SK-N-SH (cell line): ENCODE measurements at regions not wholly inside any gene's neighbourhood (a gene's known extent, or its start where the extent isn't known, plus 50 kb on each side); places are given as distances from the start of the nearest gene placed in this dataset.

Source experiments
- CTCF ChIA-PET: fragments of 300-600, 350-600 bp; formaldehyde crosslinking; extraction: SDS; loops from one replicate; lab custom pipeline; 2021; lab: Yijun Ruan, JAX
- POLR2A ChIA-PET: fragments of 350-600 bp; sonication (Branson Sonifier 250); formaldehyde crosslinking; extraction: SDS; loops from one replicate; lab custom pipeline; 2020; ENCODE audit warnings: antibody characterized with exemption, inconsistent platforms; lab: Yijun Ruan, JAX
- DNase-seq: peaks from one replicate; pipeline ENCODE4 v3.0.0; 2012
- H2AFZ ChIP-seq: fragments of 200-600 bp; sonication (generic); 2 replicates; pipeline ENCODE4 v1.8.1; 2016; ENCODE audit warnings: antibody characterized with exemption, mild to moderate bottlenecking, low read depth
- H3F3A ChIP-seq: fragments of 200-600 bp; sonication (generic); replicated peaks from 2 replicates; pipeline ENCODE3; 2016; ENCODE audit warnings: antibody characterized with exemption, mild to moderate bottlenecking; ENCODE audit not compliant: insufficient read depth
- H3K27ac ChIP-seq, 2 experiments: fragments of 200-500 bp in 1 of 2; fragments of 200-600 bp in 1 of 2; sonication (Bioruptor generic) in 1 of 2; sonication (generic), shearing (Covaris generic) in 1 of 2; 2 replicates each; pipeline versions ENCODE4 v1.5.1 to v1.6.1; 2014 to 2016; ENCODE audit warnings: low read depth in 2 of 2, inconsistent platforms in 1 of 2, low read length in 1 of 2, mild to moderate bottlenecking in 1 of 2, mixed read lengths in 1 of 2
- H3K27me3 ChIP-seq: fragments of 200-600 bp; sonication (generic), shearing (Covaris generic); 2 replicates; pipeline ENCODE4 v1.6.1; 2016; ENCODE audit warnings: mixed run types; ENCODE audit not compliant: insufficient read depth
- H3K36me3 ChIP-seq, 2 experiments: fragments of 200-500 bp in 1 of 2; fragments of 200-600 bp in 1 of 2; sonication (Bioruptor generic) in 1 of 2; sonication (generic) in 1 of 2; replicated peaks in 1 of 2; 2 replicates each; pipeline versions ENCODE3 to v1.5.1; 2014 to 2016; ENCODE audit warnings: low read length in 1 of 2, mild to moderate bottlenecking in 1 of 2; ENCODE audit not compliant: insufficient read depth in 2 of 2, control insufficient read depth in 1 of 2
- H3K4me1 ChIP-seq, 2 experiments: fragments of 200-500 bp in 1 of 2; fragments of 200-600 bp in 1 of 2; sonication (Bioruptor generic) in 1 of 2; sonication (generic), shearing (Covaris generic) in 1 of 2; 2 replicates each; pipeline versions ENCODE4 v1.5.1 to v1.6.1; 2014 to 2016; ENCODE audit warnings: low read depth in 1 of 2, low read length in 1 of 2, mixed run types in 1 of 2; ENCODE audit not compliant: insufficient read depth in 2 of 2, control insufficient read depth in 1 of 2
- H3K4me2 ChIP-seq: fragments of 200-600 bp; sonication (generic), shearing (Covaris generic); 2 replicates; pipeline ENCODE4 v1.6.1; 2017; ENCODE audit warnings: mixed run types
- H3K4me3 ChIP-seq, 2 experiments: fragments of 200-500 bp in 1 of 2; fragments of 200-600 bp in 1 of 2; sonication (Bioruptor generic) in 1 of 2; sonication (generic), shearing (Covaris generic) in 1 of 2; 2 replicates each; pipeline versions ENCODE4 v1.5.1 to v1.8.1; 2014 to 2016; ENCODE audit warnings: low read depth in 2 of 2, inconsistent platforms in 1 of 2, low read length in 1 of 2, mild to moderate bottlenecking in 1 of 2, mixed read lengths in 1 of 2, moderate library complexity in 1 of 2
- H3K79me2 ChIP-seq: fragments of 200-600 bp; sonication (generic); 2 replicates; pipeline ENCODE4 v1.8.1; 2017; ENCODE audit warnings: mild to moderate bottlenecking; ENCODE audit not compliant: insufficient read depth
- H3K9ac ChIP-seq: fragments of 200-600 bp; sonication (generic); 2 replicates; pipeline ENCODE4 v1.6.1; 2017; ENCODE audit warnings: mixed run types
- H3K9me2 ChIP-seq: fragments of 200-600 bp; sonication (generic); 2 replicates; pipeline ENCODE4 v1.6.1; 2017; ENCODE audit warnings: mixed run types
- H3K9me3 ChIP-seq: fragments of 200-600 bp; sonication (generic); 2 replicates; pipeline ENCODE4 v1.6.1; 2017; ENCODE audit warnings: mixed run types, mild to moderate bottlenecking, moderate library complexity
- H4K20me1 ChIP-seq: fragments of 200-600 bp; sonication (generic); 2 replicates; pipeline ENCODE4 v1.6.1; 2017; ENCODE audit warnings: mild to moderate bottlenecking, mixed run types; ENCODE audit not compliant: insufficient read depth
- CHD2 ChIP-seq: fragments of 150-350 bp; IDR thresholded peaks from 2 replicates; pipeline ENCODE4 v1.6.1; 2018; ENCODE audit warnings: low read length; ENCODE audit not compliant: partially characterized antibody
- CTCF ChIP-seq: fragments of 200-600 bp; sonication (generic); IDR thresholded peaks from 2 replicates; pipeline ENCODE4 v1.6.1; 2017; ENCODE audit warnings: antibody characterized with exemption, mild to moderate bottlenecking, moderate library complexity
- ELF1 ChIP-seq: IDR thresholded peaks from 2 replicates; pipeline ENCODE4 v1.4.0; 2012
- EP300 ChIP-seq, 2 experiments: IDR thresholded peaks; 2 replicates each; pipeline versions ENCODE4 v1.4.0 to v1.6.1; 2012; ENCODE audit warnings: borderline replicate concordance in 1 of 2, low read depth in 1 of 2, low read length in 1 of 2
- FOXM1 ChIP-seq: IDR thresholded peaks from 2 replicates; pipeline ENCODE4 v1.4.0; 2012; ENCODE audit warnings: low read depth, mild to moderate bottlenecking
- GABPA ChIP-seq: IDR thresholded peaks from 2 replicates; pipeline ENCODE4 v1.4.0; 2012; ENCODE audit warnings: low read depth, mild to moderate bottlenecking
- MEF2A ChIP-seq: IDR thresholded peaks from 2 replicates; pipeline ENCODE4 v1.4.0; 2012; ENCODE audit warnings: low read depth, borderline replicate concordance
- MXI1 ChIP-seq: IDR thresholded peaks from 2 replicates; pipeline ENCODE4 v1.6.1; 2012; ENCODE audit warnings: mild to moderate bottlenecking, low read depth, low read length, improper control_type of control experiment
- RAD21 ChIP-seq: IDR thresholded peaks from 2 replicates; pipeline ENCODE4 v1.6.1; 2012; ENCODE audit warnings: mild to moderate bottlenecking, low read length
- RCOR1 ChIP-seq: fragments of 150-350 bp; IDR thresholded peaks from 2 replicates; pipeline ENCODE4 v1.6.1; 2017; ENCODE audit warnings: antibody characterized with exemption, low read length
- REST ChIP-seq: IDR thresholded peaks from 2 replicates; pipeline ENCODE4 v1.6.1; 2012; ENCODE audit warnings: mild to moderate bottlenecking, low read depth, low read length, moderate library complexity
- RXRA ChIP-seq: IDR thresholded peaks from 2 replicates; pipeline ENCODE4 v1.4.0; 2012; ENCODE audit warnings: low read depth, mild to moderate bottlenecking, borderline replicate concordance
- TAF1 ChIP-seq: IDR thresholded peaks from 2 replicates; pipeline ENCODE4 v1.6.1; 2012; ENCODE audit warnings: low read depth, mild to moderate bottlenecking, low read length, moderate library complexity, borderline replicate concordance
- TCF12 ChIP-seq: IDR thresholded peaks from 2 replicates; pipeline ENCODE4 v1.4.0; 2012
- TEAD4 ChIP-seq: IDR thresholded peaks from 2 replicates; pipeline ENCODE4 v1.4.0; 2012; ENCODE audit warnings: mild to moderate bottlenecking, borderline replicate concordance; ENCODE audit not compliant: insufficient read depth
- ZBTB33 ChIP-seq: IDR thresholded peaks from 2 replicates; pipeline ENCODE4 v1.4.0; 2012; ENCODE audit warnings: low read depth, borderline replicate concordance
- WGBS: methylation state at CpG from one replicate; pipeline ENCODE4 v1.1.6; 2017; ENCODE audit warnings: low lambda C conversion rate; 5-methylcytosine and 5-hydroxymethylcytosine counted together
- TF ChIP-seq, protein P1 (sequence below): IDR thresholded peaks from 2 replicates; pipeline ENCODE4; 2012
- TF ChIP-seq, protein P2 (sequence below): IDR thresholded peaks from 2 replicates; pipeline ENCODE4 v1.4.0; 2012; ENCODE audit warnings: low read depth, borderline replicate concordance

DNA sequence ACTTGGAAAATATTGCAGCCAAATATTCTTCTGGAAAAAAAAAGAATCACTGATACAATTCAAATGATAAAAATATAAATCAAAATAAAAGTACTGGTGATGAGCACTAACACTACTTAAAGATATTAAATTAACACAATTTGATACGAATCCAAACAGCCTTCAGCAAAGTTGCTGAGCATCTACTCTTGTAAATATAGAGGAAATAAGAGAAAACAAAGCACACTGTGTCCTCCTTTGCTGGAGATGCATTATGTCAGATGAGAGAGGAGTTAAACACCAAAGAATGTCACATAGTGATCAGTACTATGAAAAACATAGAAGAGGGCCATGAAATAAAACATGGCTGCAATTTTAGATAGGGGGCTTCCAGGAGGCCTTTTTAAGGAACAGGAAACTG, 177.4 kb upstream of the RNPC3 start:
- DNase-seq, result no peak
- Histone ChIP-seq H3K36me3 (no peaks in the 10 kb centered on the region), H3K9ac (no peak overlapping the region), H2AFZ (no peak overlapping the region), H3K4me2 (no peak overlapping the region), H3K9me3 (no peaks in the 10 kb centered on the region), H3K9me2 (no peaks in the 10 kb centered on the region), H4K20me1 (no peaks in the 10 kb centered on the region), H3K79me2 (no peaks in the 10 kb centered on the region), H3K4me1 (no peaks in the 10 kb centered on the region), H3K27me3 (no peaks in the 10 kb centered on the region), H3F3A (no peaks in the 10 kb centered on the region), H3K4me3 (no peak overlapping the region), H3K27ac (no peak overlapping the region)
- CTCF ChIA-PET, result interaction anchor here (2.1 kb wide), 1 partner anchor 113 kb away, joined by 6 read pairs; no protein-coding TSS in a partner anchor
- 37% methylated on average over 1 of the region's 1 CpG for WGBS
- POLR2A ChIA-PET, result no interaction called here
- TF ChIP-seq CHD2 (no peak), MXI1 (no peak), REST (no peak), TAF1 (no peak), ELF1 (no peak), FOXM1 (no peak), GABPA (no peak), RCOR1 (no peak), TEAD4 (no peak), ZBTB33 (no peak), CTCF (no peak), RXRA (no peak), MEF2A (no peak), TCF12 (no peak), RAD21 (no peak), EP300 (IDR thresholded peaks at IDR 0.05; ENCODE audit: borderline replicate concordance in 1 of 2, low read depth in 1 of 2, low read length in 1 of 2) (no peak)
- TF ChIP-seq, protein P1, sequence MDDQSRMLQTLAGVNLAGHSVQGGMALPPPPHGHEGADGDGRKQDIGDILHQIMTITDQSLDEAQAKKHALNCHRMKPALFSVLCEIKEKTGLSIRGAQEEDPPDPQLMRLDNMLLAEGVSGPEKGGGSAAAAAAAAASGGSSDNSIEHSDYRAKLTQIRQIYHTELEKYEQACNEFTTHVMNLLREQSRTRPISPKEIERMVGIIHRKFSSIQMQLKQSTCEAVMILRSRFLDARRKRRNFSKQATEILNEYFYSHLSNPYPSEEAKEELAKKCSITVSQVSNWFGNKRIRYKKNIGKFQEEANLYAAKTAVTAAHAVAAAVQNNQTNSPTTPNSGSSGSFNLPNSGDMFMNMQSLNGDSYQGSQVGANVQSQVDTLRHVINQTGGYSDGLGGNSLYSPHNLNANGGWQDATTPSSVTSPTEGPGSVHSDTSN, result no peak
- TF ChIP-seq, protein P2, sequence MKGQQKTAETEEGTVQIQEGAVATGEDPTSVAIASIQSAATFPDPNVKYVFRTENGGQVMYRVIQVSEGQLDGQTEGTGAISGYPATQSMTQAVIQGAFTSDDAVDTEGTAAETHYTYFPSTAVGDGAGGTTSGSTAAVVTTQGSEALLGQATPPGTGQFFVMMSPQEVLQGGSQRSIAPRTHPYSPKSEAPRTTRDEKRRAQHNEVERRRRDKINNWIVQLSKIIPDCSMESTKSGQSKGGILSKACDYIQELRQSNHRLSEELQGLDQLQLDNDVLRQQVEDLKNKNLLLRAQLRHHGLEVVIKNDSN, result no peak
